OCI-LY7 (cell line): ENCODE measurements at regions not wholly inside any gene's neighbourhood (a gene's known extent, or its start where the extent isn't known, plus 50 kb on each side); places are given as distances from the start of the nearest gene placed in this dataset.

Experiments used
- EZH2phosphoT487 ChIP-seq: fragments of 200-600 bp; sonication (generic); IDR thresholded peaks from 2 replicates; pipeline ENCODE4 v1.6.1; 2018; ENCODE audit warnings: low read depth, borderline replicate concordance, mild to moderate bottlenecking, mixed run types, antibody characterized with exemption, low read length, moderate library complexity, mixed read lengths
- TF ChIP-seq, protein P1 (sequence below): fragments of 200-600 bp; sonication (generic); conservative IDR thresholded peaks from 2 replicates; pipeline ENCODE4 v1.5.1; 2014; ENCODE audit warnings: mild to moderate bottlenecking, antibody characterized with exemption, low read length, moderate library complexity, mixed read lengths

DNA sequence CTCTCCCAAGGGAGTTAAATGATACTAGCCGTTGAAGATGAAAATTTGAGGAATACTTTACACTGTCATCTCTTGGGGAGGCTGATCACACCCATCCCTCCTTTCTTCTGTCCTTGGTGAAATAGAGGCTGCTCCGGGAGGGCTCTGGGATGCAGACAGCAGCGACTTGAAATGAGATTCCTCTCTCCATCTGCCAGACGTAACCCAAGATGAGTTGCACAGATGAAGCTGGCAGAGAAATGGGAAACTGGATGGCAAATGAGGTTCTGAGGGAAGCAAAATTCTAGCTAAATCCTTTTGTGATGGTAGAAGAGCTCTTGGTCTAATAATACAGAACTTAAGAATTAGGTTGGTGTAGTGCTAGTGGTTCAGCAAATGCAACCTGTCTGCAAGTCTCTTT, 201.4 kb downstream of the AASDH start:
- TF ChIP-seq, protein P1, sequence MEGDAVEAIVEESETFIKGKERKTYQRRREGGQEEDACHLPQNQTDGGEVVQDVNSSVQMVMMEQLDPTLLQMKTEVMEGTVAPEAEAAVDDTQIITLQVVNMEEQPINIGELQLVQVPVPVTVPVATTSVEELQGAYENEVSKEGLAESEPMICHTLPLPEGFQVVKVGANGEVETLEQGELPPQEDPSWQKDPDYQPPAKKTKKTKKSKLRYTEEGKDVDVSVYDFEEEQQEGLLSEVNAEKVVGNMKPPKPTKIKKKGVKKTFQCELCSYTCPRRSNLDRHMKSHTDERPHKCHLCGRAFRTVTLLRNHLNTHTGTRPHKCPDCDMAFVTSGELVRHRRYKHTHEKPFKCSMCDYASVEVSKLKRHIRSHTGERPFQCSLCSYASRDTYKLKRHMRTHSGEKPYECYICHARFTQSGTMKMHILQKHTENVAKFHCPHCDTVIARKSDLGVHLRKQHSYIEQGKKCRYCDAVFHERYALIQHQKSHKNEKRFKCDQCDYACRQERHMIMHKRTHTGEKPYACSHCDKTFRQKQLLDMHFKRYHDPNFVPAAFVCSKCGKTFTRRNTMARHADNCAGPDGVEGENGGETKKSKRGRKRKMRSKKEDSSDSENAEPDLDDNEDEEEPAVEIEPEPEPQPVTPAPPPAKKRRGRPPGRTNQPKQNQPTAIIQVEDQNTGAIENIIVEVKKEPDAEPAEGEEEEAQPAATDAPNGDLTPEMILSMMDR: no peak
- no peak for TF ChIP-seq EZH2phosphoT487
